PC-3 (cell line): ENCODE measurements at regions not wholly inside any gene's neighbourhood (a gene's known extent, or its start where the extent isn't known, plus 50 kb on each side); places are given as distances from the start of the nearest gene placed in this dataset.

ENCODE experiments used
- ATAC-seq: fragments of 200-7000 bp; cut with Tn5 transposase; 2 replicates; pipeline ENCODE4 v1.9.1; 2020; ENCODE audit warnings: mild to moderate bottlenecking, moderate library complexity
- BruUV-seq: library from RNA; stranded (reverse); fragments of 400-500 nt; replicated peaks from 2 replicates; lab custom pipeline; 2021; lab: Mats Ljungman, UMichigan
- CTCF ChIA-PET: fragments of 300-600 bp; sonication (Branson Sonifier 250); formaldehyde crosslinking; loops from one replicate; lab custom pipeline; 2022; ENCODE audit warnings: antibody characterized with exemption; lab: Charles Lee
- POLR2A ChIA-PET: fragments of 300-600 bp; sonication (Branson Sonifier 250); formaldehyde crosslinking; loops from one replicate; lab custom pipeline; 2022; ENCODE audit warnings: antibody characterized with exemption; ENCODE audit not compliant: unreplicated experiment; lab: Charles Lee
- DNase-seq: peaks from one replicate; pipeline ENCODE4 v3.0.0-alpha.2; 2015
- H2AFZ ChIP-seq: fragments of 300-600 bp; sonication (generic); 2 replicates; pipeline ENCODE4 v1.6.0; 2016; ENCODE audit warnings: antibody characterized with exemption, low read length
- H3F3A ChIP-seq: fragments of 300-600 bp; sonication (generic); one replicate; pipeline ENCODE4 v1.6.0; 2017; ENCODE audit warnings: antibody characterized with exemption, low read length, control low read depth, mild to moderate bottlenecking; ENCODE audit not compliant: unreplicated experiment
- H3K27ac ChIP-seq: fragments of 300-600 bp; sonication (generic); 2 replicates; pipeline ENCODE4 v1.5.1; 2016; ENCODE audit warnings: mild to moderate bottlenecking, low read length
- H3K27me3 ChIP-seq: fragments of 300-600 bp; sonication (generic); 2 replicates; pipeline ENCODE4 v1.6.1; 2016; ENCODE audit warnings: low read length, mixed read lengths
- H3K36me3 ChIP-seq: fragments of 300-600 bp; sonication (generic); 2 replicates; pipeline ENCODE4 v1.6.1; 2016; ENCODE audit warnings: low read depth, mixed run types, low read length, mixed read lengths
- H3K4me1 ChIP-seq: fragments of 300-600 bp; sonication (generic); 2 replicates; pipeline ENCODE4 v1.5.1; 2016; ENCODE audit warnings: low read length; ENCODE audit not compliant: insufficient read depth
- H3K4me2 ChIP-seq: fragments of 300-600 bp; sonication (generic); 2 replicates; pipeline ENCODE4 v1.6.0; 2016; ENCODE audit warnings: low read length
- H3K4me3 ChIP-seq: fragments of 300-600 bp; sonication (generic); 2 replicates; pipeline ENCODE4 v1.5.1; 2016; ENCODE audit warnings: mild to moderate bottlenecking, low read length, mixed read lengths
- H3K79me2 ChIP-seq: fragments of 300-600 bp; sonication (generic); 2 replicates; pipeline ENCODE4 v1.6.1; 2017; ENCODE audit warnings: low read length, mixed read lengths
- H3K9ac ChIP-seq: fragments of 300-600 bp; sonication (generic); 2 replicates; pipeline ENCODE4 v1.6.0; 2016; ENCODE audit warnings: mild to moderate bottlenecking, low read length
- H3K9me2 ChIP-seq: fragments of 300-600 bp; sonication (generic); replicated peaks from 2 replicates; pipeline ENCODE4 v1.6.1; 2016; ENCODE audit warnings: mixed run types, low read length, mixed read lengths
- H3K9me3 ChIP-seq: fragments of 300-600 bp; sonication (generic); 2 replicates; pipeline ENCODE4 v1.6.1; 2016; ENCODE audit warnings: low read length, mixed read lengths
- H4K20me1 ChIP-seq: fragments of 300-600 bp; sonication (generic); 2 replicates; pipeline ENCODE4 v1.6.1; 2016; ENCODE audit warnings: low read length, mixed read lengths
- EZH2 ChIP-seq: fragments of 300-600 bp; sonication (generic); IDR thresholded peaks from one replicate; pipeline ENCODE4 v1.6.1; 2017; ENCODE audit warnings: antibody characterized with exemption, mild to moderate bottlenecking, low read length; ENCODE audit not compliant: unreplicated experiment
- EZH2phosphoT487 ChIP-seq: fragments of 300-600 bp; sonication (generic); IDR thresholded peaks from 2 replicates; pipeline ENCODE4 v1.6.1; 2018; ENCODE audit warnings: mild to moderate bottlenecking, antibody characterized with exemption, low read length, borderline replicate concordance
- intact Hi-C: fragments of 100-400 bp; cut with micrococcal nuclease; formaldehyde crosslinking; loops from 2 replicates; pipeline ENCODE4 v1.9.0; 2023
- TF ChIP-seq, protein P1 (sequence below): fragments of 300-600 bp; sonication (generic); conservative IDR thresholded peaks from 2 replicates; pipeline ENCODE4 v1.5.1; 2017; ENCODE audit warnings: antibody characterized with exemption, low read depth, mild to moderate bottlenecking, low read length

DNA sequence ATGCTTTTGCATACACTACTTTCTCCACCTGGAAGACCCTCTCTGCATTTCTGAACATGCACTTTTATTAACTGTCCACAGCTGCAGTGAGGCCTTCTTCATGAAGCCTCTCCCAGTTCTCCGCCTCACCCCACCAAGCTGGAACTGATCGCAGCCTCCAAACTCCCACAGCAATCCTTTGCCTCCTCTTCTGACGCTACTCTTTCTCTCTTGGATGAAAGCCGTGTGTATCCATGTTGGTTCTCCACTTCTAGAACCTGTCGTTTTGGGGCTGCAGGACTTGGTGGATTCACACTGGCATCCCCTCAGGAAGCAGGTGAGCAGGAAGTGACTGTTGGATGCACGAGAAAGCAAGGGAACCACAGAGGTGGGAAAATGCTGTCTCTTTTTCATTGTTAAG is 288.6 kb downstream of the MYCN start:
- H3K27me3 ChIP-seq = peaks cover 7% of the 10 kb centered on the region; the same call in 1 of the 2 replicates
- H3K9ac ChIP-seq = no peak overlapping the region
- no peaks in the 10 kb centered on the region for H3K36me3 ChIP-seq
- CTCF ChIA-PET = no interaction called here
- no peaks in the 10 kb centered on the region for H3K9me2 ChIP-seq
- no peak overlapping the region for H2AFZ ChIP-seq
- H3K4me3 ChIP-seq = no peak overlapping the region
- H3F3A ChIP-seq = no peaks in the 10 kb centered on the region
- DNase-seq (no peak), ATAC-seq (no peak)
- H3K27ac ChIP-seq = no peak overlapping the region
- POLR2A ChIA-PET = no interaction called here
- no peaks in the 10 kb centered on the region for H3K4me1 ChIP-seq
- no peaks in the 10 kb centered on the region for H3K79me2 ChIP-seq
- TF ChIP-seq EZH2 (no peak), EZH2phosphoT487 (no peak)
- TF ChIP-seq, protein P1, sequence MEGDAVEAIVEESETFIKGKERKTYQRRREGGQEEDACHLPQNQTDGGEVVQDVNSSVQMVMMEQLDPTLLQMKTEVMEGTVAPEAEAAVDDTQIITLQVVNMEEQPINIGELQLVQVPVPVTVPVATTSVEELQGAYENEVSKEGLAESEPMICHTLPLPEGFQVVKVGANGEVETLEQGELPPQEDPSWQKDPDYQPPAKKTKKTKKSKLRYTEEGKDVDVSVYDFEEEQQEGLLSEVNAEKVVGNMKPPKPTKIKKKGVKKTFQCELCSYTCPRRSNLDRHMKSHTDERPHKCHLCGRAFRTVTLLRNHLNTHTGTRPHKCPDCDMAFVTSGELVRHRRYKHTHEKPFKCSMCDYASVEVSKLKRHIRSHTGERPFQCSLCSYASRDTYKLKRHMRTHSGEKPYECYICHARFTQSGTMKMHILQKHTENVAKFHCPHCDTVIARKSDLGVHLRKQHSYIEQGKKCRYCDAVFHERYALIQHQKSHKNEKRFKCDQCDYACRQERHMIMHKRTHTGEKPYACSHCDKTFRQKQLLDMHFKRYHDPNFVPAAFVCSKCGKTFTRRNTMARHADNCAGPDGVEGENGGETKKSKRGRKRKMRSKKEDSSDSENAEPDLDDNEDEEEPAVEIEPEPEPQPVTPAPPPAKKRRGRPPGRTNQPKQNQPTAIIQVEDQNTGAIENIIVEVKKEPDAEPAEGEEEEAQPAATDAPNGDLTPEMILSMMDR = no peak
- intact Hi-C loops = no loop called here
- H3K9me3 ChIP-seq = no peaks in the 10 kb centered on the region
- H4K20me1 ChIP-seq = no peaks in the 10 kb centered on the region
- H3K4me2 ChIP-seq = no peak overlapping the region
- no TSS peak for BruUV-seq

DNA sequence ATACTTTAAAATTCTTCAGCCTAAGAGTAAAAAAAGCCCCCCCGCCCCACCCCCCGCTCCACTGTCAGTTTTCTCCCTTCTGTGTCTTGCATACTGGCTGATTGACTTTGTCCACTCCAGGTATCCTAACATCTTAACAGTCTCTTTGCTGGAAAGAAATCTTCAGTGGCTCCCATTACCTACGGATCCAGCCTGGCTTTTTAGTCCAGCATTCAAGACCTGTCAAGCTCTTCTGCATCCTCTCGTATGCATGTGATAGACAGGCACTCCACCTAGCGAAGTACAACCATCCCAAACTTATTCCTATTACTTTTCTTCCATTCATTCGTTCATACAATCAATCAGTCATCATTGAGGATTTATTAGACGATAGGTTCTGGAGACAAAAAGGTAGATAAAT is 288.1 kb downstream of the MYCN start:
- H3K27ac ChIP-seq = no peak overlapping the region
- no peak for TF ChIP-seq EZH2
- no peak for TF ChIP-seq EZH2phosphoT487
- TF ChIP-seq, protein P1 = no peak
- CTCF ChIA-PET = no interaction called here

GRCh38 chr2:16227811-16228462 is 287.6 kb downstream of the MYCN start:
- ATAC-seq = no peak

More for the DNA sequence above, 288.1 kb downstream of the MYCN start:
- Histone ChIP-seq H3K9me2 (no peaks in the 10 kb centered on the region), H3K4me3 (no peak overlapping the region), H3F3A (no peaks in the 10 kb centered on the region), H3K27me3 (peaks cover 7% of the 10 kb centered on the region; the same call in 1 of the 2 replicates), H4K20me1 (no peaks in the 10 kb centered on the region), H3K36me3 (no peaks in the 10 kb centered on the region), H3K4me2 (no peak overlapping the region), H2AFZ (no peak overlapping the region), H3K79me2 (no peaks in the 10 kb centered on the region), H3K9ac (no peak overlapping the region), H3K4me1 (no peaks in the 10 kb centered on the region), H3K9me3 (no peaks in the 10 kb centered on the region)
- no peak for DNase-seq
- BruUV-seq = no TSS peak
- intact Hi-C loops = no loop called here
- no peak for ATAC-seq
- POLR2A ChIA-PET = no interaction called here

More at GRCh38 chr2:16227811-16228462, 287.6 kb downstream of the MYCN start:
- H3K27ac ChIP-seq = no peak overlapping the region
- H3K4me3 ChIP-seq = no peak overlapping the region
- no peak overlapping the region for H2AFZ ChIP-seq
- H3K36me3 ChIP-seq = no peaks in the 10 kb centered on the region
- peaks cover 7% of the 10 kb centered on the region; the same call in 1 of the 2 replicates for H3K27me3 ChIP-seq
- no TSS peak for BruUV-seq
- ChIA-PET CTCF (no interaction called here), POLR2A (no interaction called here)
- no peaks in the 10 kb centered on the region for H3F3A ChIP-seq
- intact Hi-C loops = no loop called here
- H3K4me2 ChIP-seq = no peak overlapping the region
- H3K9me3 ChIP-seq = no peaks in the 10 kb centered on the region
- H4K20me1 ChIP-seq = no peaks in the 10 kb centered on the region
- DNase-seq = no peak
- H3K9ac ChIP-seq = no peak overlapping the region
- no peak for TF ChIP-seq EZH2
- no peak for TF ChIP-seq EZH2phosphoT487
- TF ChIP-seq, protein P1 = no peak
- no peaks in the 10 kb centered on the region for H3K79me2 ChIP-seq
- H3K9me2 ChIP-seq = no peaks in the 10 kb centered on the region
- no peaks in the 10 kb centered on the region for H3K4me1 ChIP-seq
